ENCODE measurements at regions not wholly inside any gene's neighbourhood (a gene's known extent, or its start where the extent isn't known, plus 50 kb on each side); places are given as distances from the start of the nearest gene placed in this dataset.

DNA sequence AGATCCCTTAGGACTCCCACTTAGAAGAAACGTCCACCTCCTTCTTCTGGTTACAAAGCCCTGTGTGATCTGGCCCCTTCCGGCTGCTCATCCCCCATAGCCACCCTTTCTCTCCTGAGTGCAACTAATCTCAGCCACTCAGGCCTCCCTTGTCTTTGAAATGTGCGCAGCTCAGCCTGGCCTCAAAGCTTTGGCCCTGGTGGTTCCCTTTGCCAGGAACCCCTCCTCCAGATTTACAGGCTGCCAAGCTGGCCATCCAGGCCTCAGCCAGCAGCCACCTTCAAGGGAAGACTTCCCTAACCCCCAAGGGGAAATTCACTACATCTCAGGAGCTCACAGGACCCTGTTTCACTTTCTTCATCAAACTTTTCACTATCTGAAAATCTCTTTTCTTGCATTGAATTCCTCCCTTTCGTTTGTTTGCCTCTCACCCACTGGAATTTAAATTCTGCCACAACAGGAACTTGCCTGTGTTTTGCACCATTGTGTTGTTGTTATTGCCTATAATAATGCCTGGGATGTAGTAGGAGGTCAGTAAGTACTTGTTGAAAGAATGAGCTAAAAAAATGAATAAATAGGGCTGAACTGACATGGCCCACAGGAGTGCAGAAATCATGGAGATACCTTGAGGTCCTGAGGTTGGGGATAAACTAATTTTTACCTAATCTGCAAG, 109.5 kb upstream of the PFN2 start:
- no peak for TF ChIP-seq POLR2AphosphoS5 (IDR thresholded peaks at IDR 0.05; ENCODE audit: low read length)
- TF ChIP-seq, protein P1, sequence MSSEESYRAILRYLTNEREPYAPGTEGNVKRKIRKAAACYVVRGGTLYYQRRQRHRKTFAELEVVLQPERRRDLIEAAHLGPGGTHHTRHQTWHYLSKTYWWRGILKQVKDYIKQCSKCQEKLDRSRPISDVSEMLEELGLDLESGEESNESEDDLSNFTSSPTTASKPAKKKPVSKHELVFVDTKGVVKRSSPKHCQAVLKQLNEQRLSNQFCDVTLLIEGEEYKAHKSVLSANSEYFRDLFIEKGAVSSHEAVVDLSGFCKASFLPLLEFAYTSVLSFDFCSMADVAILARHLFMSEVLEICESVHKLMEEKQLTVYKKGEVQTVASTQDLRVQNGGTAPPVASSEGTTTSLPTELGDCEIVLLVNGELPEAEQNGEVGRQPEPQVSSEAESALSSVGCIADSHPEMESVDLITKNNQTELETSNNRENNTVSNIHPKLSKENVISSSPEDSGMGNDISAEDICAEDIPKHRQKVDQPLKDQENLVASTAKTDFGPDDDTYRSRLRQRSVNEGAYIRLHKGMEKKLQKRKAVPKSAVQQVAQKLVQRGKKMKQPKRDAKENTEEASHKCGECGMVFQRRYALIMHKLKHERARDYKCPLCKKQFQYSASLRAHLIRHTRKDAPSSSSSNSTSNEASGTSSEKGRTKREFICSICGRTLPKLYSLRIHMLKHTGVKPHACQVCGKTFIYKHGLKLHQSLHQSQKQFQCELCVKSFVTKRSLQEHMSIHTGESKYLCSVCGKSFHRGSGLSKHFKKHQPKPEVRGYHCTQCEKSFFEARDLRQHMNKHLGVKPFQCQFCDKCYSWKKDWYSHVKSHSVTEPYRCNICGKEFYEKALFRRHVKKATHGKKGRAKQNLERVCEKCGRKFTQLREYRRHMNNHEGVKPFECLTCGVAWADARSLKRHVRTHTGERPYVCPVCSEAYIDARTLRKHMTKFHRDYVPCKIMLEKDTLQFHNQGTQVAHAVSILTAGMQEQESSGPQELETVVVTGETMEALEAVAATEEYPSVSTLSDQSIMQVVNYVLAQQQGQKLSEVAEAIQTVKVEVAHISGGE (CRISPR knock-in tag; IDR thresholded peaks at IDR 0.05): no peak
- TF ChIP-seq, protein P2, sequence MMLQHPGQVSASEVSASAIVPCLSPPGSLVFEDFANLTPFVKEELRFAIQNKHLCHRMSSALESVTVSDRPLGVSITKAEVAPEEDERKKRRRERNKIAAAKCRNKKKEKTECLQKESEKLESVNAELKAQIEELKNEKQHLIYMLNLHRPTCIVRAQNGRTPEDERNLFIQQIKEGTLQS (IDR thresholded peaks at IDR 0.05; ENCODE audit: borderline replicate concordance, extremely low read depth, low read depth, low read length): no peak
- no peak for TF ChIP-seq EP300 (IDR thresholded peaks at IDR 0.05; ENCODE audit: borderline replicate concordance in 1 of 2, control insufficient read depth in 1 of 2, low read depth in 2 of 2, low read length in 2 of 2)
- no peak for TF ChIP-seq HDAC2 (IDR thresholded peaks at IDR 0.05)
- TF ChIP-seq, protein P3, sequence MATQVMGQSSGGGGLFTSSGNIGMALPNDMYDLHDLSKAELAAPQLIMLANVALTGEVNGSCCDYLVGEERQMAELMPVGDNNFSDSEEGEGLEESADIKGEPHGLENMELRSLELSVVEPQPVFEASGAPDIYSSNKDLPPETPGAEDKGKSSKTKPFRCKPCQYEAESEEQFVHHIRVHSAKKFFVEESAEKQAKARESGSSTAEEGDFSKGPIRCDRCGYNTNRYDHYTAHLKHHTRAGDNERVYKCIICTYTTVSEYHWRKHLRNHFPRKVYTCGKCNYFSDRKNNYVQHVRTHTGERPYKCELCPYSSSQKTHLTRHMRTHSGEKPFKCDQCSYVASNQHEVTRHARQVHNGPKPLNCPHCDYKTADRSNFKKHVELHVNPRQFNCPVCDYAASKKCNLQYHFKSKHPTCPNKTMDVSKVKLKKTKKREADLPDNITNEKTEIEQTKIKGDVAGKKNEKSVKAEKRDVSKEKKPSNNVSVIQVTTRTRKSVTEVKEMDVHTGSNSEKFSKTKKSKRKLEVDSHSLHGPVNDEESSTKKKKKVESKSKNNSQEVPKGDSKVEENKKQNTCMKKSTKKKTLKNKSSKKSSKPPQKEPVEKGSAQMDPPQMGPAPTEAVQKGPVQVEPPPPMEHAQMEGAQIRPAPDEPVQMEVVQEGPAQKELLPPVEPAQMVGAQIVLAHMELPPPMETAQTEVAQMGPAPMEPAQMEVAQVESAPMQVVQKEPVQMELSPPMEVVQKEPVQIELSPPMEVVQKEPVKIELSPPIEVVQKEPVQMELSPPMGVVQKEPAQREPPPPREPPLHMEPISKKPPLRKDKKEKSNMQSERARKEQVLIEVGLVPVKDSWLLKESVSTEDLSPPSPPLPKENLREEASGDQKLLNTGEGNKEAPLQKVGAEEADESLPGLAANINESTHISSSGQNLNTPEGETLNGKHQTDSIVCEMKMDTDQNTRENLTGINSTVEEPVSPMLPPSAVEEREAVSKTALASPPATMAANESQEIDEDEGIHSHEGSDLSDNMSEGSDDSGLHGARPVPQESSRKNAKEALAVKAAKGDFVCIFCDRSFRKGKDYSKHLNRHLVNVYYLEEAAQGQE (IDR thresholded peaks at IDR 0.05; ENCODE audit: low read depth, low read length): no peak
- TF ChIP-seq SMAD5 (IDR thresholded peaks at IDR 0.05; ENCODE audit: low read depth): no peak
- TF ChIP-seq IKZF1 (conservative IDR thresholded peaks at IDR 0.05): no peak
- no peak for TF ChIP-seq POLR2A (IDR thresholded peaks at IDR 0.05; ENCODE audit: low read depth, low read length)
- TF ChIP-seq, protein P4, sequence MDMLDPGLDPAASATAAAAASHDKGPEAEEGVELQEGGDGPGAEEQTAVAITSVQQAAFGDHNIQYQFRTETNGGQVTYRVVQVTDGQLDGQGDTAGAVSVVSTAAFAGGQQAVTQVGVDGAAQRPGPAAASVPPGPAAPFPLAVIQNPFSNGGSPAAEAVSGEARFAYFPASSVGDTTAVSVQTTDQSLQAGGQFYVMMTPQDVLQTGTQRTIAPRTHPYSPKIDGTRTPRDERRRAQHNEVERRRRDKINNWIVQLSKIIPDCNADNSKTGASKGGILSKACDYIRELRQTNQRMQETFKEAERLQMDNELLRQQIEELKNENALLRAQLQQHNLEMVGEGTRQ (IDR thresholded peaks at IDR 0.05; ENCODE audit: borderline replicate concordance, low read depth, low read length): no peak
- TF ChIP-seq, protein P5, sequence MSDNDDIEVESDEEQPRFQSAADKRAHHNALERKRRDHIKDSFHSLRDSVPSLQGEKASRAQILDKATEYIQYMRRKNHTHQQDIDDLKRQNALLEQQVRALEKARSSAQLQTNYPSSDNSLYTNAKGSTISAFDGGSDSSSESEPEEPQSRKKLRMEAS (IDR thresholded peaks at IDR 0.05; ENCODE audit: low read depth, low read length): no peak
